T-cell (primary cell): ENCODE measurements at regions not wholly inside any gene's neighbourhood (a gene's known extent, or its start where the extent isn't known, plus 50 kb on each side); places are given as distances from the start of the nearest gene placed in this dataset.

Source experiments
- ATAC-seq, 4 experiments: fragments of 200-7000 bp in 3 of 4; fragments of 150-1000 bp in 1 of 4; cut with Tn5 transposase; replicated peaks in 1 of 4; 1 replicate in 3 of 4; 2 replicates in 1 of 4; pipeline ENCODE4 v1.10.0; 2021; ENCODE audit warnings: moderate library complexity in 3 of 4, mild to moderate bottlenecking in 2 of 4, moderate number of reproducible peaks in 1 of 4
- CTCF ChIA-PET, 2 donors: fragments of 300-600 bp; sonication (Branson Sonifier 250); formaldehyde crosslinking; loops; one replicate each; lab custom pipeline; 2022; ENCODE audit warnings: antibody characterized with exemption in 2 of 2; lab: Charles Lee
- POLR2A ChIA-PET, 2 donors: fragments of 300-600 bp; sonication (Branson Sonifier 250); formaldehyde crosslinking; loops; one replicate each; lab custom pipeline; 2022; ENCODE audit warnings: antibody characterized with exemption in 2 of 2; lab: Charles Lee
- DNase-seq, 35 experiments: peaks; one replicate each; pipeline versions ENCODE4 v3.0.0 to v3.0.0-alpha.2; 2013 to 2023
- H3K27ac ChIP-seq: one replicate; pipeline ENCODE4 v1.5.1; 2013; ENCODE audit warnings: low read length
- H3K27me3 ChIP-seq, 2 experiments: replicated peaks in 1 of 2; 1 replicate in 1 of 2; 2 replicates in 1 of 2; pipeline versions ENCODE4 v1.6.1 to v1.7.0; 2013; ENCODE audit warnings: low read length in 1 of 2, mixed read lengths in 1 of 2; ENCODE audit not compliant: control insufficient read depth in 2 of 2, insufficient read depth in 2 of 2; ENCODE audit errors: extremely low read depth in 1 of 2
- H3K36me3 ChIP-seq, 2 donors: 1 replicate in 1 of 2; 2 replicates in 1 of 2; pipeline versions ENCODE4 v1.6.1 to v1.7.0; 2013; ENCODE audit warnings: low read length in 1 of 2; ENCODE audit not compliant: control insufficient read depth in 2 of 2, insufficient read depth in 1 of 2; ENCODE audit errors: extremely low read depth in 1 of 2
- H3K4me1 ChIP-seq, 2 experiments: 1 replicate in 1 of 2; 2 replicates in 1 of 2; pipeline versions ENCODE4 v1.6.1 to v1.7.0; 2013; ENCODE audit warnings: low read length in 2 of 2, mixed read lengths in 1 of 2; ENCODE audit not compliant: insufficient read depth in 2 of 2, control insufficient read depth in 1 of 2; ENCODE audit errors: extremely low read depth in 1 of 2
- H3K4me3 ChIP-seq, 2 donors: 1 replicate in 1 of 2; 2 replicates in 1 of 2; pipeline versions ENCODE4 v1.5.1 to v1.7.0; 2013; ENCODE audit warnings: mild to moderate bottlenecking in 2 of 2, low read length in 1 of 2, moderate library complexity in 1 of 2; ENCODE audit not compliant: control insufficient read depth in 1 of 2; ENCODE audit errors: extremely low read depth in 1 of 2
- H3K9me3 ChIP-seq: 2 replicates; pipeline ENCODE4 v1.7.0; 2013
- H3K27ac Mint-ChIP-seq, 2 donors: one replicate each; pipeline ENCODE4 v1.8.0; 2020 to 2021; ENCODE audit warnings: mild to moderate bottlenecking in 2 of 2, mixed read lengths in 2 of 2
- H3K27me3 Mint-ChIP-seq, 2 donors: one replicate each; pipeline ENCODE4 v1.8.0; 2021 to 2022; ENCODE audit warnings: mixed read lengths in 2 of 2
- H3K36me3 Mint-ChIP-seq: one replicate; pipeline ENCODE4 v1.8.0; 2021; ENCODE audit warnings: mixed read lengths
- H3K4me1 Mint-ChIP-seq, 3 donors: one replicate each; pipeline ENCODE4 v1.8.0; 2020 to 2022; ENCODE audit warnings: mixed read lengths in 3 of 3, mild to moderate bottlenecking in 1 of 3
- H3K4me3 Mint-ChIP-seq, 3 donors: one replicate each; pipeline ENCODE4 v1.8.0; 2020 to 2022; ENCODE audit warnings: mild to moderate bottlenecking in 3 of 3, mixed read lengths in 3 of 3, moderate library complexity in 3 of 3
- H3K9me3 Mint-ChIP-seq, 3 donors: one replicate each; pipeline ENCODE4 v1.8.0; 2020 to 2022; ENCODE audit warnings: mixed read lengths in 3 of 3
- WGBS: methylation state at CpG from one replicate; pipeline ENCODE4 v1.1.5; 2013; ENCODE audit warnings: missing lambda C conversion rate; ENCODE audit not compliant: insufficient coverage; 5-methylcytosine and 5-hydroxymethylcytosine counted together

DNA sequence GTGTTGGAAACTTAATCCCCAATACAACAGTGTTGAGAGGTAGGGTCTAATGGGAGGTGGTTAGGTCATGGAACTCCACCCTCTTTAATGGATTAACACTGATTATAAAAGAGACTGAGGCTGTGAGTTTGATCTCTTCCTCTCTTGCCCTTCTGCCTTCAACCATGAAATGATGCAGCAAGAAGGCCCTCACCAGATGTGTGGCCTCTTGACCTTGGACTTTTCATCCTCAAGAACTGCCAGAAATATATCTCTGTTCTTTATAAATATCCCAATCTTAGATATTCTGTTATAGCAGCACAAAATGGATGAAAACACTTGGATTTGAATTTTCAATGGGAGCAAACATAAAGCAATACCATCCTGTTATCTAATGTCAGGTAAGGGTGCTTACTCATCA is 67.6 kb downstream of the NMUR2 start:
- no peak overlapping the region for H3K4me3 Mint-ChIP-seq
- CTCF ChIA-PET, result interaction anchor here in 1 of 2 donors (0.6 kb wide), 1 partner anchor 33 kb away, joined by 3 read pairs; no protein-coding TSS in a partner anchor
- no peaks in the 10 kb centered on the region for H3K9me3 ChIP-seq
- H3K27me3 ChIP-seq, result no peaks in the 10 kb centered on the region
- DNase-seq (no peak), ATAC-seq (no peak)
- no peaks in the 10 kb centered on the region for H3K36me3 Mint-ChIP-seq
- no peaks in the 10 kb centered on the region for H3K9me3 Mint-ChIP-seq
- no peaks in the 10 kb centered on the region for H3K27me3 Mint-ChIP-seq
- H3K4me3 ChIP-seq, result no peak overlapping the region
- no peaks in the 10 kb centered on the region for H3K4me1 ChIP-seq
- no peaks in the 10 kb centered on the region for H3K36me3 ChIP-seq
- POLR2A ChIA-PET, result no interaction called here
- H3K27ac Mint-ChIP-seq, result no peak overlapping the region
- H3K27ac ChIP-seq, result no peak overlapping the region
- no peaks in the 10 kb centered on the region for H3K4me1 Mint-ChIP-seq

DNA sequence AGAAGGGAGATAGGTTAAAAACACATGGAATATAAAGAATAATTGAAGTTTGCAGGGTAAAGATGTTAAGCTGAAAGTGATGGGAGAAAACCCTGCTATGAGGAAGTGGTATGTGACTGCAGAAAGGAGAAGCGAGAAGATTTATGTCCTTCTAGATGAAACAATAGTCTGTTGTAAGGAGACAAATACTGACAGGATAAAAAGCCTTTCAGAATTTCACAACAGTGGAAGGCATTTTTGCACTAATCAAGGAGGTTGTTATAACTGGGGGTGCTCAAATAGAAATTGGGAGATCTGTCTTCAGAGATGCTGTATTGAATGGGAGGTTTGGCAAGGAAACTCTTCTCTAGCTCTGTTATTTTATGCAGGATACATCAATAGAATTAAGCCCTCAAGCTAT is 69.6 kb downstream of the NMUR2 start:
- 10% methylated on average over 1 of the region's 1 CpG for WGBS
- Histone ChIP-seq H3K9me3 (no peaks in the 10 kb centered on the region), H3K4me3 (no peak overlapping the region), H3K36me3 (no peaks in the 10 kb centered on the region), H3K27me3 (no peaks in the 10 kb centered on the region), H3K4me1 (no peaks in the 10 kb centered on the region), H3K27ac (no peak overlapping the region)
- no peaks in the 10 kb centered on the region for H3K27me3 Mint-ChIP-seq
- no peak for ATAC-seq
- DNase-seq, result no peak
- H3K4me3 Mint-ChIP-seq, result no peak overlapping the region
- no peaks in the 10 kb centered on the region for H3K9me3 Mint-ChIP-seq
- ChIA-PET POLR2A (no interaction called here), CTCF (interaction anchor here in 1 of 2 donors (0.5 kb wide), 1 partner anchor 30 kb away, joined by 3 read pairs; no protein-coding TSS in a partner anchor)
- H3K4me1 Mint-ChIP-seq, result no peaks in the 10 kb centered on the region
- H3K27ac Mint-ChIP-seq, result no peak overlapping the region
- H3K36me3 Mint-ChIP-seq, result no peaks in the 10 kb centered on the region

DNA sequence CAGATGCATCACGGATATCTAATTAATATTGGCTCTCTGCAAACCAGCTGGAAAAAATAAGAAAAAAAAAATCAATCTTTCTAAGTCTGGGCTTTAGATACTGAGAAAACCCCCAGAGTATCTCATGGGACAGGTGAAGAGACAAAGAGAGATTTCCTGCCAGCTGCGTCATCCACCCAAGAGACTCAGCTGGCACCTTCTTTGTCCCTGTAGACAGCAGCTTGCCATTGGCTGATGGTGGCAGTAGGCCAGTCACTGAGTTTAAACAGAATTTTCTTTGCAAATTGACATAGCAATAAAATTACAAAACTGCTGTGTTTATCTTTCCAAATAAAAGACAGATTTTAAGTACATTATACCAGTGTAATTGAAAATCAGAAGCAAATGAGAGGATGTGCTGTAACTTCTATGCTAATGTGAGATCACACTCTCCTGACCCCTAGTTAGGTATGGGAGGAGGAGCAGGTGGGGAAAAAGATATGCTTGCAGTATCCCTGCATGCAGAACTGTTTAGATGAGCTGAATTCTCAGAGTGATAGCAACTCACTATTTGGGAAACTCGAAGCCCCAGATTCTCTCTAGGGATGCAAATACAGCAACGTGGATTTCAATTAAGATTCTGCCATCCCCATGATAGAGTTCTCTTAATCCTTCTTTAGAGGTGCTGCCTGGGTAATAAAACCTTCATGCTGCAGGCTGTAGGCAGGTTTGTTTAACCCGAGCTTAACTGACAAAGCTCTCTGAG is 72.2 kb downstream of the NMUR2 start:
- CTCF ChIA-PET, result no interaction called here
- no peaks in the 10 kb centered on the region for H3K4me1 ChIP-seq
- no peaks in the 10 kb centered on the region for H3K27me3 ChIP-seq
- no peak for ATAC-seq
- POLR2A ChIA-PET, result no interaction called here
- no peaks in the 10 kb centered on the region for H3K9me3 ChIP-seq
- Mint-ChIP-seq H3K27me3 (peaks cover 0 to 3% of the 10 kb centered on the region in 2 donors), H3K4me1 (no peaks in the 10 kb centered on the region), H3K9me3 (peaks cover 0 to 4% (median 0%) of the 10 kb centered on the region in 3 donors), H3K36me3 (no peaks in the 10 kb centered on the region), H3K4me3 (no peak overlapping the region), H3K27ac (no peak overlapping the region)
- H3K27ac ChIP-seq, result no peak overlapping the region
- no peak overlapping the region for H3K4me3 ChIP-seq
- H3K36me3 ChIP-seq, result no peaks in the 10 kb centered on the region
- no peak for DNase-seq
- 73% methylated on average over 2 of the region's 5 CpGs for WGBS

DNA sequence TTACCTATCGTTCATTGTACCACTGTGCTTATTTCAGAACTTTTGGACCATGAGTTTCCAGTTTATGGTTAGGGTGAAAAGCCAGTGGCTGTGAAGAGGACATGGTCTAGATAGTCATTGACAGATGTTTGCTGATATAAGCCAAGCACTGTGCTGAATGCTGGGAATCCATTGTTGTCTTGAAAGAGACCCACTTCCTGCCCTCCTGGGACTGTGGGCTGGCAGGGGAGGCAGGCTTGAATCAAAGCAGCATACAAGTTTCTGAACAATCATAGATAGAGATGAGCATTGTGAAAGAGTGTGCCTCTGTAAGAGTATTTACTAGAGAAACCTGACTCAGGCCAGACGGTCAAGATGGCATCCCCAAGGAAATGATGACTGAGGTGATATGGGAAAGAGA is 73.4 kb downstream of the NMUR2 start:
- DNase-seq, result no peak
- Mint-ChIP-seq H3K9me3 (peaks cover 3 to 4% (median 4%) of the 10 kb centered on the region in 3 donors), H3K4me3 (no peak overlapping the region), H3K27ac (no peak overlapping the region), H3K27me3 (peaks cover 0 to 3% of the 10 kb centered on the region in 2 donors), H3K4me1 (no peaks in the 10 kb centered on the region), H3K36me3 (no peaks in the 10 kb centered on the region)
- ChIA-PET CTCF (no interaction called here), POLR2A (no interaction called here)
- Histone ChIP-seq H3K4me1 (no peaks in the 10 kb centered on the region), H3K4me3 (no peak overlapping the region), H3K27me3 (no peaks in the 10 kb centered on the region), H3K9me3 (no peaks in the 10 kb centered on the region), H3K36me3 (no peaks in the 10 kb centered on the region), H3K27ac (no peak overlapping the region)
- WGBS, result 30% methylated on average over 1 of the region's 2 CpGs
- no peak for ATAC-seq

DNA sequence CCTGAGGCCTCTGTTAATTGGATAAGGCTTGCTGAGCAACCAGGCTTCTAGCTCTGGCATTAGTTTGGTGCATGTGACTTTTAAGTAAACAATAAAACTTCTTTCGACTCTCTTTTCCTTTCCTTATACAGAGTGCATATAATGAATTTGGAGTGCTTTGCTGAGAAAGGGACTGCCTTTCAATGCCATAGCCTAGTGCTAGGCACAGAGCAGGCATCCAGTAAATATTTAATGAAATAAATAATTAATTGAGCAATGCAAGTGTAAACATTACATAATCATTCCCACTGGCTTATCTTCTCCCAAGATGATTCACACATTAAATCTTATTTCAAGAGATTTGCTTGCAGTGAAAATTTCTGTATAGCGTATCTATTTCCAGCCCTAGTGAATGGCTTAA is 74.1 kb downstream of the NMUR2 start:
- CTCF ChIA-PET, result no interaction called here
- H3K4me1 ChIP-seq, result no peaks in the 10 kb centered on the region
- H3K27ac ChIP-seq, result no peak overlapping the region
- H3K36me3 Mint-ChIP-seq, result no peaks in the 10 kb centered on the region
- no peak overlapping the region for H3K4me3 Mint-ChIP-seq
- ATAC-seq, result no peak
- H3K27me3 ChIP-seq, result no peaks in the 10 kb centered on the region
- peaks cover 0 to 3% of the 10 kb centered on the region in 2 donors for H3K27me3 Mint-ChIP-seq
- DNase-seq, result no peak
- H3K36me3 ChIP-seq, result no peaks in the 10 kb centered on the region
- H3K4me1 Mint-ChIP-seq, result no peaks in the 10 kb centered on the region
- no peaks in the 10 kb centered on the region for H3K9me3 ChIP-seq
- POLR2A ChIA-PET, result no interaction called here
- H3K9me3 Mint-ChIP-seq, result peaks cover 4 to 9% (median 4%) of the 10 kb centered on the region in 3 donors
- no CpG with 5 or more reads among the region's 2 CpGs for WGBS
- H3K27ac Mint-ChIP-seq, result no peak overlapping the region
- H3K4me3 ChIP-seq, result no peak overlapping the region

DNA sequence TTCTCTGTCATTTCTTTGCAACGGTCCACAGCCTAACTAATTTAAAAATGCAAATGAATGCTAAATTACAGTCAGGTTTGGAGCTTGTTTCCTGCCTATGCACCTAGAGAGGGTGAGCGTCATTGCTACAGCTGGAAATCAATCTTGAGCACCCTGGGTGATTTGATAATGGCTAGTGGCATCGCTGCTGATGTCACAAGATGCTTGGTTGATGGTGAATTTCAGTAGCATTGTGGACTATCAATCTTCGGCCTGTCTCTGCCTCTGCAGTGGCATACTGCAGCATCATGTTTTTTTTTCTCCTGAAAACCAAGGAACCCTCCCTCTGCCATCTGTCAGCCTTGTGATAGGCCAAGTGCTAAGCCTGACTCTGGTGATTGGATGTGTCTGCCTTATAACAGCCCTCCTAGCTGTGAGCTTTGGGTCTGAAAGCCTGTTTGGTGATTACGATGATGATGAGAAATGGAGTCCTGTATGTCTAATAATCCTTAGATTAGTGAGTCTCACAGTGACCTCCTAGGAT is 75.3 kb downstream of the NMUR2 start:
- CTCF ChIA-PET, result no interaction called here
- peaks cover 4 to 9% (median 4%) of the 10 kb centered on the region in 3 donors for H3K9me3 Mint-ChIP-seq

More for the DNA sequence above, 75.3 kb downstream of the NMUR2 start:
- ATAC-seq (no peak), DNase-seq (no peak)
- POLR2A ChIA-PET, result no interaction called here
- H3K27me3 ChIP-seq, result no peaks in the 10 kb centered on the region
- H3K9me3 ChIP-seq, result no peaks in the 10 kb centered on the region
- H3K4me3 ChIP-seq, result no peak overlapping the region
- no peak overlapping the region for H3K27ac ChIP-seq
- no peaks in the 10 kb centered on the region for H3K4me1 Mint-ChIP-seq
- H3K27me3 Mint-ChIP-seq, result peaks cover 0 to 3% of the 10 kb centered on the region in 2 donors
- H3K36me3 ChIP-seq, result no peaks in the 10 kb centered on the region
- WGBS, result 74% methylated on average over 3 of the region's 5 CpGs
- no peaks in the 10 kb centered on the region for H3K4me1 ChIP-seq
- H3K36me3 Mint-ChIP-seq, result no peaks in the 10 kb centered on the region
- no peak overlapping the region for H3K4me3 Mint-ChIP-seq
- H3K27ac Mint-ChIP-seq, result no peak overlapping the region
